ENCODE measurements at regions not wholly inside any gene's neighbourhood (a gene's known extent, or its start where the extent isn't known, plus 50 kb on each side); places are given as distances from the start of the nearest gene placed in this dataset.

DNA sequence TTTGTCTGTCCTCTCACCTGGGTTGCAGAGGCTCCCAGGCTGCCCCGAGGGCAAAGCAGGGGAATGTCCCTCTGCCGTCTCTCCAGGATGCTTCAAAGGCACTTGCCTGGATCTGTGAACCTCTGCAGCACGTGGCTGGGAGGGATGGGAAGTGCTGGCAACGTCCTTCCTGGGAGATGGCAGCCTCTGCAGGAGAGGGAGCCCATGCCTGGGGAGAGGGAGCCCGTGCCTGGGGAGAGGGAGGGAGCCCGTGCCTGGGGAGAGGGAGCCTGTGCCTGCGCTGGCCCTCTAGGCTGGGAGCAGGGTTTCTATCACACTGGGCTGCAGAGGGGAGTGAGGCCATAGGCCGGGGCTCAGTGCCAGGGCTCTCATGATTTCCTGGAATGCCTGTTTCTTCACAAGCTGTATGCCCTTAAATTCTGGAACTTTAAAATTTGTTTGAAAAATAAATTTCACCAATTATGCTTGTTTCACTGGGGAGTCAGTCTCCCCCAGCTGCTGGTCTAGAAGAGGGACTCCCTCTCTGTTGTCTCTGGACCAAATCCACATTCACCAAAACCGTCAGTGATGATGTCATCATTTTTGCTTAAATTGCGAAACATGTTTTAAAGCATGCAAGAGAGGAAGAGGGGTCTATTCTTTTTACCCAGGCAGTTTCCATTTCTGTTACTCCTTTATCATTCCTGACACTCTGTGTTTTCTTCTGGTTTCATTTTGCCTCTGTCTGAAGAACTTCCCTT is 135.7 kb downstream of the DNAJB6 start (continued):
- TF ChIP-seq, protein P1, sequence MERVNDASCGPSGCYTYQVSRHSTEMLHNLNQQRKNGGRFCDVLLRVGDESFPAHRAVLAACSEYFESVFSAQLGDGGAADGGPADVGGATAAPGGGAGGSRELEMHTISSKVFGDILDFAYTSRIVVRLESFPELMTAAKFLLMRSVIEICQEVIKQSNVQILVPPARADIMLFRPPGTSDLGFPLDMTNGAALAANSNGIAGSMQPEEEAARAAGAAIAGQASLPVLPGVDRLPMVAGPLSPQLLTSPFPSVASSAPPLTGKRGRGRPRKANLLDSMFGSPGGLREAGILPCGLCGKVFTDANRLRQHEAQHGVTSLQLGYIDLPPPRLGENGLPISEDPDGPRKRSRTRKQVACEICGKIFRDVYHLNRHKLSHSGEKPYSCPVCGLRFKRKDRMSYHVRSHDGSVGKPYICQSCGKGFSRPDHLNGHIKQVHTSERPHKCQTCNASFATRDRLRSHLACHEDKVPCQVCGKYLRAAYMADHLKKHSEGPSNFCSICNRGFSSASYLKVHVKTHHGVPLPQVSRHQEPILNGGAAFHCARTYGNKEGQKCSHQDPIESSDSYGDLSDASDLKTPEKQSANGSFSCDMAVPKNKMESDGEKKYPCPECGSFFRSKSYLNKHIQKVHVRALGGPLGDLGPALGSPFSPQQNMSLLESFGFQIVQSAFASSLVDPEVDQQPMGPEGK (CRISPR knock-in tag; IDR thresholded peaks at IDR 0.05; ENCODE audit: borderline replicate concordance) = no peak
- TF ChIP-seq ZNF565 (CRISPR knock-in tag; conservative IDR thresholded peaks at IDR 0.05; ENCODE audit: low read depth) = no peak

DNA sequence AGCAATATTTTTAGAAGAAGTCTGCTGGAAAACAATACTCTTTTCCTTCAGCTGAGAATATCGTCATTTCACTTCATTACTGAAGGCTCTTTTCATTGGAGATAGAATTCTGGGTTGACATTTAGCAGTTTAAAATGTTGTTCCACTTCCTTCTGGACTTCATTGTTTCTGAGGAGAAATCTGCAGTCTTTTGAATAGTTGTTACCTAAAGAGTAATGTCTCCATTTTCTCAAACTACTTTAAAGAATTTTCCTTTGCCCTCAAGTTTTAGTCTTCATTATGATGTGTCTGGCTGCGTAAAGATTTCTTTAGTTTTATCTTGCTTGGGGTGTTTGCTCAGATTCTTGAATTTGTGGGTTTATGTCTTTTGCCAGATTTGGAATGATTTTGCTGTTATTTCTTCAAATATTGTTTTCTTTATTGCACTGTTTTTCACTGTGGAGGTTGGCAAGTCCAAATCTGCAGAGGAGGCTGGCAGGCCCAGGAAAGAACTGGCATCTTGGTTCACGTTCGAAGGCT is 136.3 kb downstream of the DNAJB6 start:
- no peak for ATAC-seq
- TF ChIP-seq, protein P2, sequence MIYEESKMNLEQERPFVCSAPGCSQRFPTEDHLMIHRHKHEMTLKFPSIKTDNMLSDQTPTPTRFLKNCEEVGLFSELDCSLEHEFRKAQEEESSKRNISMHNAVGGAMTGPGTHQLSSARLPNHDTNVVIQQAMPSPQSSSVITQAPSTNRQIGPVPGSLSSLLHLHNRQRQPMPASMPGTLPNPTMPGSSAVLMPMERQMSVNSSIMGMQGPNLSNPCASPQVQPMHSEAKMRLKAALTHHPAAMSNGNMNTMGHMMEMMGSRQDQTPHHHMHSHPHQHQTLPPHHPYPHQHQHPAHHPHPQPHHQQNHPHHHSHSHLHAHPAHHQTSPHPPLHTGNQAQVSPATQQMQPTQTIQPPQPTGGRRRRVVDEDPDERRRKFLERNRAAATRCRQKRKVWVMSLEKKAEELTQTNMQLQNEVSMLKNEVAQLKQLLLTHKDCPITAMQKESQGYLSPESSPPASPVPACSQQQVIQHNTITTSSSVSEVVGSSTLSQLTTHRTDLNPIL (CRISPR knock-in tag; IDR thresholded peaks at IDR 0.05; ENCODE audit: low read depth) = no peak
- TF ChIP-seq OSR1 (CRISPR knock-in tag; IDR thresholded peaks at IDR 0.05) (no peak), ZFP3 (CRISPR knock-in tag; IDR thresholded peaks at IDR 0.05) (no peak), RARB (CRISPR knock-in tag; IDR thresholded peaks at IDR 0.05) (no peak), CSDC2 (CRISPR knock-in tag; IDR thresholded peaks at IDR 0.05) (no peak), ISL1 (CRISPR knock-in tag; IDR thresholded peaks at IDR 0.05) (no peak), ZFP30 (CRISPR knock-in tag; IDR thresholded peaks at IDR 0.05) (no peak), ZNF565 (CRISPR knock-in tag; conservative IDR thresholded peaks at IDR 0.05; ENCODE audit: low read depth) (no peak), SNAI2 (CRISPR knock-in tag; IDR thresholded peaks at IDR 0.05) (no peak), ZNF8 (CRISPR knock-in tag; IDR thresholded peaks at IDR 0.05) (no peak)
- TF ChIP-seq, protein P3, sequence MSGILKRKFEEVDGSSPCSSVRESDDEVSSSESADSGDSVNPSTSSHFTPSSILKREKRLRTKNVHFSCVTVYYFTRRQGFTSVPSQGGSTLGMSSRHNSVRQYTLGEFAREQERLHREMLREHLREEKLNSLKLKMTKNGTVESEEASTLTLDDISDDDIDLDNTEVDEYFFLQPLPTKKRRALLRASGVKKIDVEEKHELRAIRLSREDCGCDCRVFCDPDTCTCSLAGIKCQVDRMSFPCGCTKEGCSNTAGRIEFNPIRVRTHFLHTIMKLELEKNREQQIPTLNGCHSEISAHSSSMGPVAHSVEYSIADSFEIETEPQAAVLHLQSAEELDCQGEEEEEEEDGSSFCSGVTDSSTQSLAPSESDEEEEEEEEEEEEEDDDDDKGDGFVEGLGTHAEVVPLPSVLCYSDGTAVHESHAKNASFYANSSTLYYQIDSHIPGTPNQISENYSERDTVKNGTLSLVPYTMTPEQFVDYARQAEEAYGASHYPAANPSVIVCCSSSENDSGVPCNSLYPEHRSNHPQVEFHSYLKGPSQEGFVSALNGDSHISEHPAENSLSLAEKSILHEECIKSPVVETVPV (CRISPR knock-in tag; IDR thresholded peaks at IDR 0.05) = no peak

DNA sequence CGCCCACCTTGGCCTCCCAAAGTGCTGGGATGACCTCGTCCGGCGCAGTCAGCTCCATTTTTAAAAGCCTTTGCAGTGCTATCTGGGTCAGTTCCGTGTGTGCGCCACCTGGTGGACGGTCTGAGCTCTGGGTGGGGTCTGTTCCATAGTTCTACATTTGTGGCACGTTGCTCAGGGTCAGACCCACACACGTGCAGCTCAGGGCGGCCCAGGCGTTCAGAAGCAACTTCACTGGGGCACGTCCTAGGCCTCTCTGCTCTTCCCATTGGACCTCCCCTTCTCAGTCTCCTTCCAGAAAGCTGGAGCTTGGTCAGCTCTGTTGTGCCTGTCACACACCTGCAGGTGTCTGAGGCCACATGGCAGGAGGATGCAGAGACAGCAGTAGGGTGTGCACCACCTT is 137.9 kb downstream of the DNAJB6 start:
- peak; percentile 46; the same call in 1 of the 3 replicates for ATAC-seq
- TF ChIP-seq SNAI2 (CRISPR knock-in tag; IDR thresholded peaks at IDR 0.05) = no peak
- TF ChIP-seq, protein P2 (CRISPR knock-in tag; IDR thresholded peaks at IDR 0.05; ENCODE audit: low read depth) = no peak
- TF ChIP-seq GLIS3 (CRISPR knock-in tag; IDR thresholded peaks at IDR 0.05) = no peak
- TF ChIP-seq RARB (CRISPR knock-in tag; IDR thresholded peaks at IDR 0.05) = no peak
- TF ChIP-seq CSDC2 (CRISPR knock-in tag; IDR thresholded peaks at IDR 0.05) = no peak
- TF ChIP-seq TCF4 (CRISPR knock-in tag; IDR thresholded peaks at IDR 0.05; ENCODE audit: borderline replicate concordance) = no peak
- no peak for TF ChIP-seq PPARA (CRISPR knock-in tag; IDR thresholded peaks at IDR 0.05; ENCODE audit: borderline replicate concordance)
- no peak for TF ChIP-seq ZC3H10 (CRISPR knock-in tag; IDR thresholded peaks at IDR 0.05)
- TF ChIP-seq, protein P1 (CRISPR knock-in tag; IDR thresholded peaks at IDR 0.05; ENCODE audit: borderline replicate concordance) = no peak
- no peak for TF ChIP-seq BACH2 (CRISPR knock-in tag; IDR thresholded peaks at IDR 0.05; ENCODE audit: borderline replicate concordance)
- no peak for TF ChIP-seq OSR1 (CRISPR knock-in tag; IDR thresholded peaks at IDR 0.05)
- no peak for TF ChIP-seq ZFP30 (CRISPR knock-in tag; IDR thresholded peaks at IDR 0.05)
- no peak for TF ChIP-seq ZFP3 (CRISPR knock-in tag; IDR thresholded peaks at IDR 0.05)
- TF ChIP-seq, protein P4, sequence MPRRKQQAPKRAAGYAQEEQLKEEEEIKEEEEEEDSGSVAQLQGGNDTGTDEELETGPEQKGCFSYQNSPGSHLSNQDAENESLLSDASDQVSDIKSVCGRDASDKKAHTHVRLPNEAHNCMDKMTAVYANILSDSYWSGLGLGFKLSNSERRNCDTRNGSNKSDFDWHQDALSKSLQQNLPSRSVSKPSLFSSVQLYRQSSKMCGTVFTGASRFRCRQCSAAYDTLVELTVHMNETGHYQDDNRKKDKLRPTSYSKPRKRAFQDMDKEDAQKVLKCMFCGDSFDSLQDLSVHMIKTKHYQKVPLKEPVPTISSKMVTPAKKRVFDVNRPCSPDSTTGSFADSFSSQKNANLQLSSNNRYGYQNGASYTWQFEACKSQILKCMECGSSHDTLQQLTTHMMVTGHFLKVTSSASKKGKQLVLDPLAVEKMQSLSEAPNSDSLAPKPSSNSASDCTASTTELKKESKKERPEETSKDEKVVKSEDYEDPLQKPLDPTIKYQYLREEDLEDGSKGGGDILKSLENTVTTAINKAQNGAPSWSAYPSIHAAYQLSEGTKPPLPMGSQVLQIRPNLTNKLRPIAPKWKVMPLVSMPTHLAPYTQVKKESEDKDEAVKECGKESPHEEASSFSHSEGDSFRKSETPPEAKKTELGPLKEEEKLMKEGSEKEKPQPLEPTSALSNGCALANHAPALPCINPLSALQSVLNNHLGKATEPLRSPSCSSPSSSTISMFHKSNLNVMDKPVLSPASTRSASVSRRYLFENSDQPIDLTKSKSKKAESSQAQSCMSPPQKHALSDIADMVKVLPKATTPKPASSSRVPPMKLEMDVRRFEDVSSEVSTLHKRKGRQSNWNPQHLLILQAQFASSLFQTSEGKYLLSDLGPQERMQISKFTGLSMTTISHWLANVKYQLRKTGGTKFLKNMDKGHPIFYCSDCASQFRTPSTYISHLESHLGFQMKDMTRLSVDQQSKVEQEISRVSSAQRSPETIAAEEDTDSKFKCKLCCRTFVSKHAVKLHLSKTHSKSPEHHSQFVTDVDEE (CRISPR knock-in tag; IDR thresholded peaks at IDR 0.05) = no peak
